ENCODE measurements at regions not wholly inside any gene's neighbourhood (a gene's known extent, or its start where the extent isn't known, plus 50 kb on each side); places are given as distances from the start of the nearest gene placed in this dataset.

GRCh38 chr5:155295111-155295510 lies 281.6 kb downstream of the KIF4B start:
- H3K4me3 ChIP-seq (ENCODE audit: low read depth, low read length): no peak overlapping the region
- no peak for DNase-seq (ENCODE audit: low read depth)
- TF ChIP-seq CTCF (conservative IDR thresholded peaks at IDR 0.05; ENCODE audit: low read depth, low read length): no peak

DNA sequence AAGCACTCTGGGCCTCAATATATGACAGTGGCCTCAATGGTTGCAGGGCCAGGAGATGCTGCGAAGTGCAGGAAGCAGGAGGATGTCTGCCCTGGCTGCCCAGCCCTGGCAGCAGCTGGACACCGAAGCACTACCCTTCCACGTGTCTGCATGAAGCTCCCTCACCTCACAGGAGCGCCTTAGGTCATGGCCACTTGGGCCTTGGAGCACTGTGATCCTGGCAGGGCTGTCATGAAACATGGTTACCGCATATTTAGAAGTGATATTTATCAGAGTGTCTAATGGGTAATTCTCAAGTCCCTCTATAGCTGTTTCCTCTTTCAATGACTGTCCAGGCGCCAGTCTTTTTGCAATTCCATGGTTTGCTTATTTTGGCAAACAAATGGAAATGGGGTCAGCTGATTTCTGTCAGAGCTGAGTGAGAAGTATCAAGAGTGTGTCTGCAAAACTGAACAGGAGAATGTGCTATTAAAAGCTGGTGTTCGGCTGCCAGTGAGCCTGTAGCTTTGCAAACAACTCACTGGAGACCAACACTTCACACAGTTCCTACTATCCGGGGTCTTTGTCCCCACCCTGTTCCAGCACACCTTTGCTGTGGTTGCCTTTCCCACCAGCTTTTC lies 285.9 kb downstream of the KIF4B start:
- no peak for DNase-seq (ENCODE audit: low read depth)
- H3K4me3 ChIP-seq (ENCODE audit: low read depth, low read length): no peak overlapping the region
- no peak for TF ChIP-seq CTCF (conservative IDR thresholded peaks at IDR 0.05; ENCODE audit: low read depth, low read length)

DNA sequence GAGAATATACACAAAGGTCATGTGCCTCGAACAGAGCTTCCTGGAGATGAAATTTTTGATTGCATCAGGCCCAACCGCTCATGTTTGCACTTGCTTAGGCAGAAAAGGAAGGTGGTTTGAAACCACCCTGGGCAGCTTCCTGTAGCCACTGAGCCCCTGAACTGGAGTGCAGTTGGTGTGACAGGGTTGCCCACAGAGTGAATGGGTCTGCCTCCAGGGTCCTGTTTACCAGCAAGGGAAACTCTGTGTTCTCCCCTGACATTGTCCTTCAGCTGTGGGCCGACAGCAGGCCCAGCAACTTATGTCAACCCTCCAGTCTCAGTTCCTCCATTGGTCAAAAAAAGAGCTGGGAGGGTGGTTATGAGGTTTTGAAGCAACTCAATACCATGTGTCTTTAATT lies 289.6 kb downstream of the KIF4B start:
- no peak for TF ChIP-seq CTCF (conservative IDR thresholded peaks at IDR 0.05; ENCODE audit: low read depth, low read length)
- H3K4me3 ChIP-seq (ENCODE audit: low read depth, low read length): no peak overlapping the region
- DNase-seq (ENCODE audit: low read depth): no peak

GRCh38 chr5:155307229-155307628 lies 293.7 kb downstream of the KIF4B start:
- TF ChIP-seq CTCF (conservative IDR thresholded peaks at IDR 0.05; ENCODE audit: low read depth, low read length): no peak
- DNase-seq (ENCODE audit: low read depth): no peak

DNA sequence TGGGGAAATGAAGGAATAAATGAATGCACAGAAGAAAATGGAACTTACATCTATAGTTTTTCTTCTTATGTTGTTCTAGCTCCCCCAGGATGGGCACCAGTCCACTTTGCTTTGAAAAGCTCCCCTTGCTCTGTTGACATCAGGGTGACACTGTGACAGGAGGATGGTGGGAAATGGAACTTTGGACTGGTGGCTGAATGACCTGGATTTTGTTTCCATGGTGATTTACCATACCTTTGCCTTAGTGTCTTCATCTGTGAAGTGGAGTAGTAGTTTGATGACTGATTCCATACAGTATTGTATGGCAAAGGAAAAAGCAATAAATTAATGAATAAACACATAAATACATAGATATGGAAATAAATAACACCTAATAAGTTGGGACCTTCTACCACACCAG lies 294.7 kb downstream of the KIF4B start:
- no peak overlapping the region for H3K4me3 ChIP-seq (ENCODE audit: low read depth, low read length)
- no peak for TF ChIP-seq CTCF (conservative IDR thresholded peaks at IDR 0.05; ENCODE audit: low read depth, low read length)
- DNase-seq (ENCODE audit: low read depth): no peak

More at GRCh38 chr5:155307229-155307628, 293.7 kb downstream of the KIF4B start:
- H3K4me3 ChIP-seq (ENCODE audit: low read depth, low read length): no peak overlapping the region

GRCh38 chr5:155309021-155309746 lies 295.6 kb downstream of the KIF4B start:
- H3K4me3 ChIP-seq (ENCODE audit: low read depth, low read length): no peak overlapping the region
- no peak for DNase-seq (ENCODE audit: low read depth)
- TF ChIP-seq CTCF (conservative IDR thresholded peaks at IDR 0.05; ENCODE audit: low read depth, low read length): no peak

- DNase-seq (ENCODE audit: low read depth): no peak
- TF ChIP-seq CTCF (conservative IDR thresholded peaks at IDR 0.05; ENCODE audit: low read depth, low read length): no peak
- H3K4me3 ChIP-seq (ENCODE audit: low read depth, low read length): no peak overlapping the region
Measured at GRCh38 chr5:155311721-155312120, 298.2 kb downstream of the KIF4B start.

Data from choroid plexus epithelial cell (primary cell).